Gastroesophageal sphincter (tissue), 4 donors: ENCODE measurements at regions not wholly inside any gene's neighbourhood (a gene's known extent, or its start where the extent isn't known, plus 50 kb on each side); places are given as distances from the start of the nearest gene placed in this dataset.
"Not testable (repeated sequence)": the region's sequence is repeated elsewhere in the genome, so short reads cannot be mapped to it uniquely, and the experiment has no call there.

ENCODE experiments used
- ATAC-seq: fragments of 150-250 bp; one replicate; pipeline ENCODE4 v1.9.1; 2016; ENCODE audit warnings: mild to moderate bottlenecking, moderate library complexity
- H3K27ac ChIP-seq, 4 donors: fragments of 200-600 bp; sonication (generic) in 3 of 4; 1 replicate in 3 of 4; 2 replicates in 1 of 4; pipeline ENCODE4 v1.5.1; 2016 to 2019
- H3K27me3 ChIP-seq: fragments of 200-600 bp; sonication (generic); one replicate; pipeline ENCODE4 v1.5.1; 2019
- H3K36me3 ChIP-seq, 2 donors: fragments of 200-600 bp; sonication (generic); one replicate each; pipeline ENCODE4 v1.5.1; 2019; ENCODE audit warnings: control low read depth in 1 of 2
- H3K4me1 ChIP-seq, 3 donors: fragments of 200-600 bp; sonication (generic); 1 replicate in 2 of 3; 2 replicates in 1 of 3; pipeline ENCODE4 v1.5.1; 2016 to 2019; ENCODE audit warnings: control low read depth in 2 of 3
- H3K4me3 ChIP-seq, 2 donors: fragments of 200-600 bp; sonication (generic); one replicate each; pipeline ENCODE4 v1.5.1; 2019; ENCODE audit warnings: mild to moderate bottlenecking in 1 of 2, moderate library complexity in 1 of 2
- H3K9me3 ChIP-seq, 3 donors: fragments of 200-600 bp; sonication (generic); one replicate each; pipeline ENCODE4 v1.5.1; 2017 to 2019; ENCODE audit warnings: control low read depth in 2 of 3
- EP300 ChIP-seq: sonication (generic); formaldehyde crosslinking; IDR thresholded peaks from one replicate; pipeline ENCODE4 v1.6.1; 2017; ENCODE audit warnings: antibody characterized with exemption, mild to moderate bottlenecking
- POLR2A ChIP-seq, 2 donors: fragments of 450-650 bp; IDR thresholded peaks; one replicate each; pipeline ENCODE4 v1.6.1; 2017; ENCODE audit warnings: antibody characterized with exemption in 2 of 2, mild to moderate bottlenecking in 2 of 2, moderate library complexity in 1 of 2
- POLR2AphosphoS5 ChIP-seq: sonication (generic); formaldehyde crosslinking; IDR thresholded peaks from one replicate; pipeline ENCODE4 v1.6.1; 2017; ENCODE audit warnings: antibody characterized with exemption
- WGBS, 2 donors: methylation state at CpG; one replicate each; pipeline ENCODE4 v1.1.5; 2018; ENCODE audit warnings: low coverage in 1 of 2; 5-methylcytosine and 5-hydroxymethylcytosine counted together
- TF ChIP-seq, protein P1 (sequence below), 4 experiments: fragments of 200-600 bp in 2 of 4; fragments of 450-650 bp in 2 of 4; sonication (generic) in 1 of 4; IDR thresholded peaks; one replicate each; pipeline ENCODE4 v1.5.1; 2017 to 2019; ENCODE audit warnings: antibody characterized with exemption in 4 of 4, mild to moderate bottlenecking in 2 of 4, moderate library complexity in 2 of 4

DNA sequence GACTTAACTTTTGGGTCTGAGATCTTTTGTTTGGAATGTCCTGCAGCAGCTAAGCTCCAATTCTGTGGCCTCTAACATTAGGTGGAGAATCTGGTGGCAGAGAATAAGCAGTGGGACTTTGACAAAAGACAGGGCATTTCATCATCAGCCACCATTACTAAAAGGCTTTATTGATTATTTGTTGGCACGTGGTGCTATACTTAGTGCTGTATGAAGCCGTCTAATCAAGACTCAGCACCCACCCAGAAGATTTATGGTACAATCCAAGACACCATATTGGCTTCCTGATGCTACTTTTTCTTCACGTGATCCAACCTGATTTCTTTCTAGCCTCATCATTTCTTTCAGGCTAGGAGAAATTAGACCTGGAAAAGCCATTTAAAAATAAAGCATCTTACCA, 80.7 kb upstream of the GRAMD1B start:
- WGBS, 2 donors: 96% methylated on average over 3 of the region's 3 CpGs
- Histone ChIP-seq H3K4me3 (no peak overlapping the region), H3K4me1 (no peaks in the 10 kb centered on the region), H3K27me3 (peaks cover 22% of the 10 kb centered on the region), H3K27ac (no peak overlapping the region), H3K9me3 (no peaks in the 10 kb centered on the region), H3K36me3 (no peaks in the 10 kb centered on the region)
- TF ChIP-seq POLR2AphosphoS5 (no peak), POLR2A (IDR thresholded peaks at IDR 0.05) (no peak)
- TF ChIP-seq, protein P1, sequence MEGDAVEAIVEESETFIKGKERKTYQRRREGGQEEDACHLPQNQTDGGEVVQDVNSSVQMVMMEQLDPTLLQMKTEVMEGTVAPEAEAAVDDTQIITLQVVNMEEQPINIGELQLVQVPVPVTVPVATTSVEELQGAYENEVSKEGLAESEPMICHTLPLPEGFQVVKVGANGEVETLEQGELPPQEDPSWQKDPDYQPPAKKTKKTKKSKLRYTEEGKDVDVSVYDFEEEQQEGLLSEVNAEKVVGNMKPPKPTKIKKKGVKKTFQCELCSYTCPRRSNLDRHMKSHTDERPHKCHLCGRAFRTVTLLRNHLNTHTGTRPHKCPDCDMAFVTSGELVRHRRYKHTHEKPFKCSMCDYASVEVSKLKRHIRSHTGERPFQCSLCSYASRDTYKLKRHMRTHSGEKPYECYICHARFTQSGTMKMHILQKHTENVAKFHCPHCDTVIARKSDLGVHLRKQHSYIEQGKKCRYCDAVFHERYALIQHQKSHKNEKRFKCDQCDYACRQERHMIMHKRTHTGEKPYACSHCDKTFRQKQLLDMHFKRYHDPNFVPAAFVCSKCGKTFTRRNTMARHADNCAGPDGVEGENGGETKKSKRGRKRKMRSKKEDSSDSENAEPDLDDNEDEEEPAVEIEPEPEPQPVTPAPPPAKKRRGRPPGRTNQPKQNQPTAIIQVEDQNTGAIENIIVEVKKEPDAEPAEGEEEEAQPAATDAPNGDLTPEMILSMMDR (IDR thresholded peaks at IDR 0.05): no peak
- no peak for ATAC-seq

DNA sequence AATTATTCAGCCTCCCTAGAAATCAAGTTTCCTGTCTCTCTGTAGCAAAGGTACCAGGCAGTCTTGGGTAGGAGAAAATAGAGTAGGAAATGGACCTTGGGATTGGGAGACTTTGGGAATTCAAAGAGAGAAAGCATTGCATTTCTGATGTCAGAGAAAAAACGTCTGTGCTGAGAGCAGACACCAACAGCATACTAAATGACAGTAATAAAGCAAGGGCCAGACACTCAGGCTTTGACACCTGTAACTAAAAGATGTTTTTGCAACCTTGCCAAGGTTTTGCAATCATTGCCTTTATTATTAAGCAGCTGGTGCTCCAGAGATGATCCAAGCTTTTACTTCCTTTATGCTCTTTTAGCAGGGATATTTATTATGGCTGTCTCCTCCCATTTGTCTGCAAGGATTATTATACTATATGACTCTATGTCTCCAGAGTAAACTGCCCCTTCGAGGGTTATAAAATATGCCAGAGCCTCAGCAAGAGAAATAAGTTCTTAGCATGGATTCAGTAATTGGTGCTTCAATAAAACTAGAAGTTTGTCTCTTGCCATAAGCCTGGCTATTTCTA, 85.2 kb upstream of the GRAMD1B start:
- H3K27me3 ChIP-seq: no peaks in the 10 kb centered on the region
- no peaks in the 10 kb centered on the region for H3K9me3 ChIP-seq
- no peak overlapping the region for H3K27ac ChIP-seq
- H3K36me3 ChIP-seq: no peaks in the 10 kb centered on the region
- ATAC-seq: no peak
- WGBS, 2 donors: 18 to 23% methylated on average over 2 of the region's 2 CpGs
- no peak overlapping the region for H3K4me3 ChIP-seq
- no peaks in the 10 kb centered on the region for H3K4me1 ChIP-seq
- TF ChIP-seq POLR2A (IDR thresholded peaks at IDR 0.05) (no peak), POLR2AphosphoS5 (no peak)
- TF ChIP-seq, protein P1 (IDR thresholded peaks at IDR 0.05): no peak

DNA sequence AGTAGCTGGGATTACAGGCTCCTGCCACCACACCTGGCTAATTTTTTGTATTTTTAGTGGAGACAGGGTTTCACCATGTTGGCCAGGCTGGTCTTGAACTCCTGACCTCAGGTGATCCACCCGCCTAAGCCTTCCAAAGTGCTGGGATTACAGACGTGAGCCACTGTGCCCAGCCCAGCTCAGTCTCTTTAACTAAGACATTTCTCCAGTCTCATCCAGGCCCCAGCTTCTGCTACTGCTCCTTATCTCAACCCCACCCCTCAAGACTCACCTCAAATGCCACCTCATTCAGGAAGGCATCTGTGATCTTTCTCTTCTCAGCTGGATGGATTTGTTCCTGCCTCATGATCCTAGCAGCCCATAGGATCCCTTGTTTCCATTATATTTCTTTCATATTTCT, 85.9 kb upstream of the GRAMD1B start:
- not testable (repeated sequence) for H3K36me3 ChIP-seq, H3K27me3 ChIP-seq, H3K27ac ChIP-seq, H3K4me3 ChIP-seq, H3K9me3 ChIP-seq, ATAC-seq, H3K4me1 ChIP-seq
- WGBS, 2 donors: 57 to 85% methylated on average over 2 of the region's 2 CpGs

DNA sequence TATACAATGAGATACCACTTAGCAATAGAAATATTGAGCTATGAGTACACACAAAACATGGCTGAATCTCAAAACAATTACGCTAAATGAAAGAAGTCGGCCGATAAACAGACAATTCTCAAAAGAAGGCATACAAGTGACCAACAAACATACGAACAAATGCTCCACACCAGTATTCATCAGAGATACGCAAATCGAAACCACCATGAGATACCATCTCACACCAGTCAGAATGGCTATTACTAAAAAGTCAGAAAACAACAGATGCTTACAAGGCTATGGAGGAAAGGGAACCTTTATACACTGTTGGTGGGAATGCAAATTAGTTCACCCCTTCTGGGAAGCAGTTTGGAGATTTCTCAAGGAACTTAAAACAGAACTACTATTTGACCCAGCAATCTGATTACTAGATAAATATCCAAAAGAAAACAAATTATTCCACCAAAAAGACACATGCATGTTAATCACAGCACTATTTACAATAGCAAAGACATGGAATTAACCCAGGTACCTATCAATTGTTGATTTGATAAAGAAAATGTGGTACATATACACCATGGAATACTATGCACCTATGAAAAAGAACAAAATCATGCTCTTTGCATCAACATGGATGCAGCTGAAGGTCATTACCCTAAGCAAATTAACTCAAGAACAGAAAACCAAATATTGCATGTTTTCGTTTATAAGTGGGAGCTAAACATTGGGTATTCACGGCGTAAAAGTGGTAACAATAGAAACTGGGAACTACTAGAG, 90.9 kb upstream of the GRAMD1B start:
- WGBS, 2 donors: 82 to 92% methylated on average over 7 to 9 of the region's 9 CpGs
- H3K4me1 ChIP-seq: no peaks in the 10 kb centered on the region
- no peak overlapping the region for H3K4me3 ChIP-seq
- peaks cover 6% of the 10 kb centered on the region for H3K27me3 ChIP-seq
- TF ChIP-seq EP300: no peak
- TF ChIP-seq, protein P1 (IDR thresholded peaks at IDR 0.05): no peak
- TF ChIP-seq POLR2AphosphoS5: no peak
- TF ChIP-seq POLR2A (IDR thresholded peaks at IDR 0.05): no peak
- H3K36me3 ChIP-seq: no peaks in the 10 kb centered on the region
- H3K9me3 ChIP-seq: peaks cover 0 to 6% (median 0%) of the 10 kb centered on the region in 3 donors
- H3K27ac ChIP-seq: no peak overlapping the region
- no peak for ATAC-seq

DNA sequence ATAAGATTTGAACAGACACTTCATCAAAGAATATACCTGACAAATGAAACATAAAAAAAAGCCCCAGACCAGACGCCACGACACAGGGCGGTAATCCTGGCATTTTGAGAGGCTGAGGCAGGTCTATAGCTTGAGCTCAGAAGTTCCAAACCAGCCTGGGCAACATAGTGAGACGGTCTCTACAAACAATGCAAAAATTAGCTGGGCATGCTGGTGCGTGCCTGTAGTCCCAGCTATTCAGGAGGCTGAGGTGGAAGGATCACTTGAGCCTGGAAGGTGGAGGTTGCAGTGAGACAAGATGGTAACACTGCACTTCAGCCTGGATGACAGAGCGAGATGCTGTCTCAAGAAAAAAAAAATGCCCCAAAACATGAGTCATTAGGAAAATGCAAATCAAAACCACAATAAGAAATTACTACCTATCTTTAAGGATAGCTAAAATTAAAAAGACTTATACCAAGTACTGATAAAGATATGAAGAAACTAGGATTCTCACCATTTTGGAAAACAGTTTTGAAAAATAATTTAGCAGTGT, 91.7 kb upstream of the GRAMD1B start:
- H3K27me3 ChIP-seq: peaks cover 6% of the 10 kb centered on the region

More for the DNA sequence above, 91.7 kb upstream of the GRAMD1B start:
- H3K36me3 ChIP-seq: no peaks in the 10 kb centered on the region
- H3K27ac ChIP-seq: no peak overlapping the region
- peaks cover 0 to 6% (median 0%) of the 10 kb centered on the region in 3 donors for H3K9me3 ChIP-seq
- 82 to 83% methylated on average over 1 to 5 of the region's 6 CpGs for WGBS, 2 donors
- TF ChIP-seq EP300 (no peak), POLR2A (IDR thresholded peaks at IDR 0.05) (no peak), POLR2AphosphoS5 (no peak)
- TF ChIP-seq, protein P1 (IDR thresholded peaks at IDR 0.05): no peak
- no peak overlapping the region for H3K4me3 ChIP-seq
- ATAC-seq: no peak
- H3K4me1 ChIP-seq: no peaks in the 10 kb centered on the region
